ENCODE measurements at regions not wholly inside any gene's neighbourhood (a gene's known extent, or its start where the extent isn't known, plus 50 kb on each side); places are given as distances from the start of the nearest gene placed in this dataset.

GRCh38 chr5:9728261-9728660 is 98.1 kb upstream of the TAS2R1 start:
- H2AK5ac ChIP-seq (ENCODE audit: insufficient read length, low read length): no peak overlapping the region
- H3K27me3 Mint-ChIP-seq (ENCODE audit: low read depth): no peaks in the 10 kb centered on the region
- no peaks in the 10 kb centered on the region for H4K20me1 ChIP-seq (ENCODE audit: control insufficient read depth, insufficient read depth, insufficient read length)
- H3T11ph ChIP-seq (ENCODE audit: low read length): no peak overlapping the region
- no peaks in the 10 kb centered on the region for H3K27me3 ChIP-seq (ENCODE audit: insufficient read depth, low read length)
- H3K36me3 Mint-ChIP-seq (ENCODE audit: insufficient read depth in 1 of 3, low read depth in 3 of 3): no peaks in the 10 kb centered on the region; a peak in 1 of 7 replicates
- no peak overlapping the region for H2BK12ac ChIP-seq (ENCODE audit: insufficient read length, low read depth, low read length)
- H3K9me3 ChIP-seq (ENCODE audit: control insufficient read depth, low read depth, low read length): no peaks in the 10 kb centered on the region
- no peaks in the 10 kb centered on the region for H3K79me1 ChIP-seq (ENCODE audit: insufficient read depth, low read depth, low read length, poor library complexity, severe bottlenecking)
- no peak overlapping the region for H2BK20ac ChIP-seq (ENCODE audit: low read depth, low read length, poor library complexity, severe bottlenecking)
- H3K9me3 Mint-ChIP-seq: no peaks in the 10 kb centered on the region; a peak in 2 of 5 replicates
- H2BK15ac ChIP-seq (ENCODE audit: low read depth, low read length): no peak overlapping the region
- no peak overlapping the region for H4K5ac ChIP-seq (ENCODE audit: insufficient read length, low read depth, low read length)
- H3K18ac ChIP-seq (ENCODE audit: insufficient read length, low read depth, low read length): no peak overlapping the region
- no peak overlapping the region for H3K9ac ChIP-seq (ENCODE audit: extremely low read depth, insufficient read length, low read length)
- H3K4ac ChIP-seq (ENCODE audit: low read depth, low read length): no peak overlapping the region
- H3K4me1 ChIP-seq (ENCODE audit: insufficient read depth, low read length): no peaks in the 10 kb centered on the region
- peaks cover 0 to 5% of the 10 kb centered on the region in 2 experiments; a peak in 1 of 4 replicates for H3K4me1 Mint-ChIP-seq
- H3K23ac ChIP-seq (ENCODE audit: insufficient read length, low read depth, low read length): no peak overlapping the region
- H3K79me2 ChIP-seq (ENCODE audit: insufficient read depth, low read length): no peaks in the 10 kb centered on the region
- WGBS (ENCODE audit: extremely low coverage, insufficient read length, low lambda C conversion rate): no CpG with 5 or more reads among the region's 2 CpGs
- H2AFZ ChIP-seq (ENCODE audit: low read length): no peak overlapping the region
- no peak overlapping the region for H2BK120ac ChIP-seq (ENCODE audit: low read depth, low read length, poor library complexity, severe bottlenecking)
- H3K4me3 Mint-ChIP-seq: no peak overlapping the region
- peaks cover 3% of the 10 kb centered on the region for H3K23me2 ChIP-seq (ENCODE audit: insufficient read length, low read depth, low read length, poor library complexity, severe bottlenecking)
- H3K27ac Mint-ChIP-seq: no peak overlapping the region
- no peak overlapping the region for H3K27ac ChIP-seq (ENCODE audit: insufficient read length, low read depth, low read length)
- no peak overlapping the region for H3K56ac ChIP-seq (ENCODE audit: insufficient read length, low read depth, low read length)
- no peak overlapping the region for H4K91ac ChIP-seq (ENCODE audit: insufficient read length, low read depth, low read length)
- DNase-seq: no peak
- no peak overlapping the region for H2BK5ac ChIP-seq (ENCODE audit: insufficient read length, low read length)
- H4K8ac ChIP-seq (replicated peaks; ENCODE audit: insufficient read length, low read depth, low read length): no peak overlapping the region
- no peak overlapping the region for H3K4me2 ChIP-seq (ENCODE audit: insufficient read depth, insufficient read length, low read length)
- TF ChIP-seq, protein P1, sequence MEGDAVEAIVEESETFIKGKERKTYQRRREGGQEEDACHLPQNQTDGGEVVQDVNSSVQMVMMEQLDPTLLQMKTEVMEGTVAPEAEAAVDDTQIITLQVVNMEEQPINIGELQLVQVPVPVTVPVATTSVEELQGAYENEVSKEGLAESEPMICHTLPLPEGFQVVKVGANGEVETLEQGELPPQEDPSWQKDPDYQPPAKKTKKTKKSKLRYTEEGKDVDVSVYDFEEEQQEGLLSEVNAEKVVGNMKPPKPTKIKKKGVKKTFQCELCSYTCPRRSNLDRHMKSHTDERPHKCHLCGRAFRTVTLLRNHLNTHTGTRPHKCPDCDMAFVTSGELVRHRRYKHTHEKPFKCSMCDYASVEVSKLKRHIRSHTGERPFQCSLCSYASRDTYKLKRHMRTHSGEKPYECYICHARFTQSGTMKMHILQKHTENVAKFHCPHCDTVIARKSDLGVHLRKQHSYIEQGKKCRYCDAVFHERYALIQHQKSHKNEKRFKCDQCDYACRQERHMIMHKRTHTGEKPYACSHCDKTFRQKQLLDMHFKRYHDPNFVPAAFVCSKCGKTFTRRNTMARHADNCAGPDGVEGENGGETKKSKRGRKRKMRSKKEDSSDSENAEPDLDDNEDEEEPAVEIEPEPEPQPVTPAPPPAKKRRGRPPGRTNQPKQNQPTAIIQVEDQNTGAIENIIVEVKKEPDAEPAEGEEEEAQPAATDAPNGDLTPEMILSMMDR (conservative IDR thresholded peaks at IDR 0.05): no peak
- no peak overlapping the region for H3K14ac ChIP-seq (ENCODE audit: insufficient read depth, low read length)
